ENCODE measurements at regions not wholly inside any gene's neighbourhood (a gene's known extent, or its start where the extent isn't known, plus 50 kb on each side); places are given as distances from the start of the nearest gene placed in this dataset.
"Not testable (repeated sequence)": the region's sequence is repeated elsewhere in the genome, so short reads cannot be mapped to it uniquely, and the experiment has no call there.

GRCh38 chr1:185538309-185538898, 195.8 kb upstream of the HMCN1 start:
- TF ChIP-seq POLR2AphosphoS5, POLR2A (IDR thresholded peaks at IDR 0.05; ENCODE audit: low read depth, low read length): not testable (repeated sequence)
